Adrenal gland (tissue), 5 donors: ENCODE measurements at regions not wholly inside any gene's neighbourhood (a gene's known extent, or its start where the extent isn't known, plus 50 kb on each side); places are given as distances from the start of the nearest gene placed in this dataset.

Experiments
- CTCF ChIP-seq, 6 experiments: fragments of 450-650 bp in 4 of 6; fragments of 200-600 bp in 2 of 6; sonication (generic) in 1 of 6; IDR thresholded peaks; 1 replicate in 5 of 6; 2 replicates in 1 of 6; pipeline versions ENCODE4 v1.5.1 to v1.8.0; 2016 to 2021; ENCODE audit warnings: antibody characterized with exemption in 6 of 6, mild to moderate bottlenecking in 2 of 6, moderate library complexity in 1 of 6
- POLR2A ChIP-seq, 2 donors: fragments of 450-650 bp; IDR thresholded peaks; one replicate each; pipeline ENCODE4 v1.6.1; 2017; ENCODE audit warnings: antibody characterized with exemption in 2 of 2, mild to moderate bottlenecking in 2 of 2, moderate library complexity in 1 of 2
- donor health status: DM: no; HTN: no; CAD: no.

DNA sequence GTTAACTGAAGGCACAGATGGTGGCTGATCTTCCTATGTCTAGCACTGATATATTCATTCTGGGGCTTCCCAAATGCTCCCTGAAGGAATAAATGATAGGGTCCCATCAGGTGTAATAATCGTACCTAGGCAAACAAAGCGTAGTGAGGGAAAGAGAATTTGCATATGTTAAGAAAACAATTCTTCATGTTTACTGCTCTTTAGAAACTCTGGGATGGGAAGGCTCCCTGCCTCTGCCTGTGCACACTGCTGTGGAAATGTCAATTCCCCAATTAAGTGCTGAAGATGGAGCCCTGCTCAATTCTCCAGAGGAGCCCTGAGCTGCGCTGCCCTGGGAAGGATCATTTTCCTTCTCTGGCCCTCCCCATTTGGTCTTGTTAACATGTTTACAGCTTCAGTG lies 380.9 kb upstream of the ADARB2 start:
- TF ChIP-seq CTCF (IDR thresholded peaks at IDR 0.05) (no peak), POLR2A (IDR thresholded peaks at IDR 0.05) (no peak)
